A204.1 (cell line): ENCODE measurements at regions not wholly inside any gene's neighbourhood (a gene's known extent, or its start where the extent isn't known, plus 50 kb on each side); places are given as distances from the start of the nearest gene placed in this dataset.

Source experiments
- FAIRE-seq: peaks from 2 replicates; lab custom pipeline; 2012; peaks lifted over from hg19 to GRCh38; lab: Jason Lieb, UNC

- FAIRE-seq, result no peak
Measured at GRCh38 chr18:65409261-65409660, 341.6 kb upstream of the CDH7 start.

- FAIRE-seq, result no peak
Measured at GRCh38 chr18:65403534-65403933, 347.3 kb upstream of the CDH7 start.

GRCh38 chr18:65399091-65399490, 351.7 kb upstream of the CDH7 start:
- peak; percentile 75 for FAIRE-seq

DNA sequence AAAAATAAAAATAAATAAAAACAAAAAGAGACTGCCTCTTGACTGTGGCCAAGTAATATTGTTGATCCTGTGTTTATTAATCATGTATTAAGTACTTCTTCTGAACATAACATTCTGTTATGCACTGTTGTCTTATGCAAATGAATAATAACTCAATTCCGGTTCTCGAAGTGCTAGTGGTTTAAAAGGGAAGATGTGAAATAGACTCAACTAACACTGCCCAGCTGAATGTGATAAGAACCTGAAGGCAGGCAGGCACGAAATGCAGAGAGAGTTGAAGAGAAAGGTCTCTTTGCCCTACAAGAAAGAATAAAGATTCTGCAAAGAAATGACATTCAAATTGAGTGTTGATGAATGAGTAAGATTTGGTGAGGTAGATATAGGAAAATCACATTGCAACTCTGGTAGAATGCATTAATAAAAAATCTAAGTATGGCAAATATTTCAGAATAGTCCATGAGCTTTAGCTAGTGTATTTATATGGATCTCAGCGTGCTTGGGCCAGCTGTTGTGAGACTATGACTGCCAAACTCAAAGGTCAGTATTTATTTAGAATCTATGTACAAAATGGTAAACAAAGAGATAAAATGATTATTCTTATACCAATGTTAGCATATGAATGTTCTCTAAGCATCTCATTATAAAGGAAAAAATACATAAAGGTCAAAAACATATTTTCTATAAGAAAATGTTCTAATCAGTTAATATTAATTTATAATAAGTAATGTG, 352.3 kb upstream of the CDH7 start:
- no peak for FAIRE-seq

DNA sequence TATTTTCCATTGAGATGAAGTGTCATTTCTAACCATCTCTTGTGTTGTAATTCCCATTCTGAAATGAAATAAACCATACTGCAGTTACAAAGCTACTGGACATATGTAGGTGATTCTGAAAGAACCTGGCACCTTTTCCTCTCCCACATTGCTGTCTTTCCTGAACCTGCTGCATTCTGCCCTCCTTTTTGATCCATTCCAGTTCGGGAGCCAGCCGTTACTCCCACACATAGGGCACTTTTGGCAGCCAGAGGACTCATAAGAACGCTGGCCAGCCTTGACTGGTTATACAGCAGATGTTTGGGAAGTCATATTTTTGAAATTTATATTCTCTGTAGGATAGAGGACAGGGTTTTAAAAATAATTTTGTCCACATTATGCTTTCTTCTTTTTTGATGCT, 369.8 kb upstream of the CDH7 start:
- no peak for FAIRE-seq

DNA sequence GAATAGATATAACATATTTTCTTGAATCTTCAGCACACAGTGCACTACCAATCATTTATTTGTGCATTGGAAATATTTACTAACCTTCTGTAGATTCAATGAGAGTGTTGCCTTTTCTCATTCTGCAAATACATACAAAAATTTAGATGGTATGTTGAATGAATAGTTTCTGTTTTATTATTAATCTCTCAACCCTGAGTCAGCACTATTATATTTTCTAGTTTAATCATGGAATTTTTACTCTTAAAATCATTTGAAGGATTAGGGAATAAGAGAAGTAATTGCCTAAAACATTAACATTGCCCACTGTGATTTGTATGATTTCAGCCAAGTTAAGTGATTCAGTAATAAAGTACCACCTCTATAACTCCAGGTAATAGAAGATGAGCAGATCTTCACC, 370.2 kb upstream of the CDH7 start:
- FAIRE-seq, result no peak

- FAIRE-seq, result no peak
Measured at GRCh38 chr18:65372904-65373303, 377.9 kb upstream of the CDH7 start.

GRCh38 chr18:65365245-65365980, 385.4 kb upstream of the CDH7 start:
- no peak for FAIRE-seq

- no peak for FAIRE-seq
Measured at GRCh38 chr18:65363911-65364632, 386.7 kb upstream of the CDH7 start.

DNA sequence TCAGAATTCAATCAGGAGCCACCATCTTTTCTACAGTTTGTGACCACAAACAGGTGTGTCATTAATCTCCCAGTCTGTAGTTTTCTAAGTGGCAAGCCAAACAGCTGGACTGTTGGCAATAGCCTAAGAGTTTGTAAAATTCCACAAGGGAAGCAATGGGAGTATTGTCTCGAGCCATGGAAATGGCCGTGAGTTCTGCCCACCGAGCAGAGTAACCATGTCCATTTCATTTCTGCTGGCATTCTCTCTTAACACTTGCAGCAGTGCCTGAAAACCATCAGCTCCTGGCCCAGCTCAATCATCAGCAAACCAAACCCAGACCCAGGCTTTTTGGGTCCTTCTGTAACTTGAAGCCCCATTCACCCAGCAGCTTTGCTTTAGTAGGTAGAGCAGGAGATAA, 387.8 kb upstream of the CDH7 start:
- no peak for FAIRE-seq

DNA sequence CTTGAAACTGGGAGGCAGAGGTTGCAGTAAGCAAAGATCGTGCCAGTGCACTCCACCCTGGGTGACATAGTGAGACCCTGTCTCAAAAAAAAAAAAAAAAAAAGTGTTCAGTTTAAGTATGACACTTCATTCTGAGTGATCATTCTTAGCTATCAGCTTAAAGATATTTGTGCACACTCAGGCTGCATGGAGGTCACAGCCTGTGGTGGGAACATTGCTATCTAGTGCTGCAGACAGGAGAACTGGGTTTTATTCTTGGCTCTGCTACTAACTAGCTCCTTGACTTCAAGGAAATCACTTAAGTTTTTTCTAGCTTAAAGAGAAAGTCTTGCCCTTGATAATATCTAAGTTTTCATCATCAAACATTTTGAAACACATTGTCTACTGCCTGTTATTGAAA, 391.3 kb upstream of the CDH7 start:
- no peak for FAIRE-seq

GRCh38 chr18:65358306-65358705, 392.5 kb upstream of the CDH7 start:
- no peak for FAIRE-seq

GRCh38 chr18:65352186-65352585, 398.6 kb upstream of the CDH7 start:
- FAIRE-seq, result no peak

GRCh38 chr18:65349635-65350034, 401.2 kb upstream of the CDH7 start:
- peak; percentile 21 for FAIRE-seq

GRCh38 chr18:65347446-65347845, 403.4 kb upstream of the CDH7 start:
- no peak for FAIRE-seq

DNA sequence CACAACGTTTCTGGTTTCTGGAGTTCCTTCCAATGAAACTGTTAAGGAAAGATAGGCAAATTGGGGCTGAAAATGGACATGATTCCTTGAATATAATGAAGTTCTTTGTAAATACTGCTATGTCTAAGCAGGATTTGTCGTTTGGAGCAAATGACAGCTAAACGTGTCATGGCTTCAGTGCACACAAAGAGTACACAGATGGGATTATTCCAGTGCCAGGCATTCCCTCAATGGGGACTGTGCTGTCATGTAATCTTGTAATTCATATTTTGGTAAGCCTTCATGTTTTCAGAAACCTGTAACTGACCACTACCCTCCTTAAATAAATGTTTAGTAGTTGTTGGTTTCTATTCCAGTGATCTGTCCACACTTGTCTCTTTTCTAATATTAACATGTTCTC, 404.7 kb upstream of the CDH7 start:
- FAIRE-seq, result no peak

DNA sequence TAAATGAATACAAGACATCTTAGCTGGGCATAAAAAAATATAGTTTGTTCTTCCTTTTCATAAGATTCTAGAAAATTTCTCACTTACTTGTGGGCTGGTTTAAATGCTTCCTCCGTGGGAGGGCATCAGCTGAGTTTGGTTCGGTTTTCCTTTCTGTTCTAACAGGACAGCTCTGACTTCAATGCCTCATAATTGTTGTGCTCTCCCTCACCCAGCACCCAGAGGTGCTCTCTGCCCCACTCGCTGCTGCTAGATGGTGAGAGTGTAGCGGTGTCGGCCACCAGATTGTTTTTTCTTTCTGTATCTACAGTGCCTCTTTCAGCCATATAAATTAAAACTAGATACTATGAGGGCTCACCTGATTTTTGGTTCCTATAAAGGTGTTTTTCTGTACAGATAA, 407.2 kb upstream of the CDH7 start:
- no peak for FAIRE-seq

GRCh38 chr18:65336411-65336810, 414.4 kb upstream of the CDH7 start:
- FAIRE-seq, result no peak

GRCh38 chr18:65329010-65329409, 421.8 kb upstream of the CDH7 start:
- FAIRE-seq, result no peak

GRCh38 chr18:65326805-65327204, 424.0 kb upstream of the CDH7 start:
- no peak for FAIRE-seq

- no peak for FAIRE-seq
Measured at GRCh38 chr18:65322895-65323294, 427.9 kb upstream of the CDH7 start.

DNA sequence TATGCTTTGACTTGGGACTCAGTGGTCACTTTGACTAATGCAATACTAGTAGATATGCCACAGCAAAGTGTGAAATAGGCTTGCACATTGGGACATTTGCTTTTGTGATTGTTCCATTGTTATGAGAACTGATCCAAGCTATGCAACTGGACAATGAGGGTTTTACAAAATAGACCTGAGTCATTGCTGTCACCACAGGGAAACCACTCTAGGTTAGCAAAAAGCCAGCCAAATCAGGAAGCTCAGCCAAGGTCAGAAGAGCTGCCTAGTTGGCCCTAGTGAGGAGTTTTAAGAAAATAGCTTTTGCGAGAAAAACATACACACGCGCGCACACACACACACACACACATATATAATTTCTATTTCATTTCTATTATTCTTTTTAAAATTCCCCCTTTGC, 452.4 kb upstream of the CDH7 start:
- FAIRE-seq, result no peak

GRCh38 chr18:65288908-65289307, 461.9 kb upstream of the CDH7 start:
- no peak for FAIRE-seq
